HEK293 (cell line): ENCODE measurements at regions not wholly inside any gene's neighbourhood (a gene's known extent, or its start where the extent isn't known, plus 50 kb on each side); places are given as distances from the start of the nearest gene placed in this dataset.

Source experiments
- CTCF ChIA-PET: fragments of 350-600 bp; formaldehyde crosslinking; extraction: SDS; loops from one replicate; lab custom pipeline; 2021; ENCODE audit warnings: antibody characterized with exemption; lab: Yijun Ruan, JAX
- POLR2A ChIA-PET: fragments of 300-600 bp; formaldehyde crosslinking; extraction: SDS; loops from one replicate; lab custom pipeline; 2020; ENCODE audit warnings: antibody characterized with exemption, inconsistent platforms; lab: Yijun Ruan, JAX
- H3K27ac ChIP-seq: fragments of 200-500 bp; sonication (Bioruptor generic); 2 replicates; pipeline ENCODE4 v1.5.1; 2014; ENCODE audit warnings: low read depth, low read length, control low read depth, inconsistent platforms; ENCODE audit errors: extremely low read depth
- H3K36me3 ChIP-seq, 2 experiments: fragments of 200-500 bp in 1 of 2; sonication (Bioruptor generic) in 1 of 2; 1 replicate in 1 of 2; 2 replicates in 1 of 2; pipeline ENCODE4 v1.5.1; 2014 to 2017; ENCODE audit warnings: inconsistent platforms in 2 of 2, low read length in 2 of 2; ENCODE audit not compliant: control insufficient read depth in 2 of 2, insufficient read depth in 1 of 2
- H3K4me1 ChIP-seq: fragments of 200-500 bp; sonication (Bioruptor generic); 2 replicates; pipeline ENCODE4 v1.5.1; 2014; ENCODE audit warnings: mild to moderate bottlenecking, low read length, inconsistent platforms; ENCODE audit not compliant: control insufficient read depth, insufficient read depth
- H3K4me3 ChIP-seq: 2 replicates; pipeline ENCODE4 v1.5.1; 2011; ENCODE audit warnings: low read depth, mild to moderate bottlenecking, control low read depth, low read length, moderate library complexity
- H3K9me3 ChIP-seq: fragments of 200-500 bp; sonication (Bioruptor generic); 2 replicates; pipeline ENCODE4 v1.5.1; 2014; ENCODE audit warnings: low read depth, low read length, inconsistent platforms; ENCODE audit not compliant: control insufficient read depth, insufficient read depth
- ELK4 ChIP-seq: IDR thresholded peaks from 2 replicates; pipeline ENCODE4 v1.6.1; 2011; ENCODE audit warnings: mild to moderate bottlenecking, low read depth, low read length, borderline replicate concordance
- HIC1 ChIP-seq: fragments of 450-650 bp; formaldehyde crosslinking; IDR thresholded peaks from 2 replicates; pipeline ENCODE4 v1.5.1; 2016; ENCODE audit warnings: missing biosample characterization, missing genetic modification characterization
- PRDM10 ChIP-seq: fragments of 450-650 bp; formaldehyde crosslinking; IDR thresholded peaks from 2 replicates; pipeline ENCODE4 v1.5.1; 2016; ENCODE audit warnings: missing biosample characterization, missing genetic modification characterization
- SCRT1 ChIP-seq: fragments of 450-650 bp; formaldehyde crosslinking; IDR thresholded peaks from 2 replicates; pipeline ENCODE4 v1.5.1; 2016; ENCODE audit warnings: missing biosample characterization, missing genetic modification characterization, borderline replicate concordance
- ZBTB6 ChIP-seq: fragments of 450-650 bp; formaldehyde crosslinking; IDR thresholded peaks from 2 replicates; pipeline ENCODE4 v1.5.1; 2017; ENCODE audit warnings: missing biosample characterization, missing genetic modification characterization
- ZNF146 ChIP-seq: fragments of 450-650 bp; formaldehyde crosslinking; IDR thresholded peaks from 2 replicates; pipeline ENCODE4 v1.5.1; 2016; ENCODE audit warnings: missing biosample characterization, missing genetic modification characterization
- ZNF274 ChIP-seq, 2 experiments: fragments of 200-500 bp in 1 of 2; fragments of 450-650 bp in 1 of 2; sonication (Bioruptor generic) in 1 of 2; formaldehyde crosslinking in 1 of 2; IDR thresholded peaks; 2 replicates each; pipeline versions ENCODE4 v1.5.1 to v1.6.1; 2014 to 2016; ENCODE audit warnings: borderline replicate concordance in 1 of 2, inconsistent platforms in 1 of 2, low read length in 1 of 2, missing biosample characterization in 1 of 2, missing genetic modification characterization in 1 of 2
- ZNF48 ChIP-seq: fragments of 450-650 bp; formaldehyde crosslinking; IDR thresholded peaks from 2 replicates; pipeline ENCODE4 v1.5.1; 2016; ENCODE audit warnings: missing biosample characterization, missing genetic modification characterization
- ZNF513 ChIP-seq: fragments of 450-650 bp; IDR thresholded peaks from 2 replicates; pipeline ENCODE4 v1.5.1; 2018; ENCODE audit warnings: missing biosample characterization, missing genetic modification characterization
- ZNF530 ChIP-seq: fragments of 450-650 bp; formaldehyde crosslinking; IDR thresholded peaks from 2 replicates; pipeline ENCODE4 v1.5.1; 2016; ENCODE audit warnings: low read depth, missing biosample characterization, missing genetic modification characterization
- ZNF544 ChIP-seq: fragments of 450-650 bp; formaldehyde crosslinking; IDR thresholded peaks from 2 replicates; pipeline ENCODE4 v1.5.0; 2017; ENCODE audit warnings: missing biosample characterization, missing genetic modification characterization
- ZNF548 ChIP-seq: fragments of 450-650 bp; formaldehyde crosslinking; IDR thresholded peaks from 2 replicates; pipeline ENCODE4 v1.5.1; 2016; ENCODE audit warnings: missing biosample characterization, missing genetic modification characterization
- ZNF585B ChIP-seq: fragments of 450-650 bp; formaldehyde crosslinking; IDR thresholded peaks from 2 replicates; pipeline ENCODE4 v1.5.1; 2016; ENCODE audit warnings: missing biosample characterization, missing genetic modification characterization
- ZSCAN23 ChIP-seq: fragments of 450-650 bp; formaldehyde crosslinking; IDR thresholded peaks from 2 replicates; pipeline ENCODE4 v1.5.1; 2016; ENCODE audit warnings: missing biosample characterization, missing genetic modification characterization
- ZSCAN4 ChIP-seq: fragments of 450-650 bp; formaldehyde crosslinking; IDR thresholded peaks from 2 replicates; pipeline ENCODE4 v1.5.1; 2017; ENCODE audit warnings: missing biosample characterization, missing genetic modification characterization

GRCh38 chr15:98416222-98416855, 232.0 kb upstream of the IGF1R start:
- no peak for TF ChIP-seq ZNF530
- TF ChIP-seq ZSCAN23 (tag by site-specific recombination) = no peak
- no peak for TF ChIP-seq ZBTB6 (tag by site-specific recombination)
- TF ChIP-seq ZNF48 = no peak
- TF ChIP-seq ELK4 = no peak
- TF ChIP-seq HIC1 (tag by site-specific recombination) = no peak
- TF ChIP-seq ZNF146 (tag by site-specific recombination) = no peak
- TF ChIP-seq ZNF513 = no peak
- TF ChIP-seq ZNF585B (tag by site-specific recombination) = no peak
- TF ChIP-seq PRDM10 (tag by site-specific recombination) = no peak
- no peak for TF ChIP-seq ZNF274 (IDR thresholded peaks at IDR 0.05; ENCODE audit: low read length)
- no peak for TF ChIP-seq ZNF274 (tag by site-specific recombination; IDR thresholded peaks at IDR 0.05; ENCODE audit: borderline replicate concordance)
- no peak for TF ChIP-seq ZSCAN4 (tag by site-specific recombination)
- TF ChIP-seq ZNF548 (tag by site-specific recombination) = no peak
- TF ChIP-seq SCRT1 = no peak
- no peak for TF ChIP-seq ZNF544 (tag by site-specific recombination)
- TF ChIP-seq, all 188 proteins: peak for 0
- CTCF ChIA-PET = interaction anchor here (0.6 to 9.0 kb wide), 4 partner anchors 12 to 108 kb away, joined by 3 to 85 read pairs (median 4); no protein-coding TSS in a partner anchor
- no peak overlapping the region for H3K4me3 ChIP-seq
- no peaks in the 10 kb centered on the region for H3K36me3 ChIP-seq
- no peak overlapping the region for H3K27ac ChIP-seq
- H3K9me3 ChIP-seq = no peaks in the 10 kb centered on the region
- H3K4me1 ChIP-seq = no peaks in the 10 kb centered on the region
- POLR2A ChIA-PET = interaction anchor here (0.6 kb wide), 1 partner anchor 1971 kb away, joined by 3 read pairs; no protein-coding TSS in a partner anchor
